HG03378 (cell line): ENCODE measurements at regions not wholly inside any gene's neighbourhood (a gene's known extent, or its start where the extent isn't known, plus 50 kb on each side); places are given as distances from the start of the nearest gene placed in this dataset.

Experiments used
- ATAC-seq: cut with Tn5 transposase; IDR thresholded peaks from one replicate; pipeline ENCODE4 v1.9.1; 2021; ENCODE audit warnings: mild to moderate bottlenecking, moderate library complexity; ENCODE audit not compliant: unreplicated experiment

DNA sequence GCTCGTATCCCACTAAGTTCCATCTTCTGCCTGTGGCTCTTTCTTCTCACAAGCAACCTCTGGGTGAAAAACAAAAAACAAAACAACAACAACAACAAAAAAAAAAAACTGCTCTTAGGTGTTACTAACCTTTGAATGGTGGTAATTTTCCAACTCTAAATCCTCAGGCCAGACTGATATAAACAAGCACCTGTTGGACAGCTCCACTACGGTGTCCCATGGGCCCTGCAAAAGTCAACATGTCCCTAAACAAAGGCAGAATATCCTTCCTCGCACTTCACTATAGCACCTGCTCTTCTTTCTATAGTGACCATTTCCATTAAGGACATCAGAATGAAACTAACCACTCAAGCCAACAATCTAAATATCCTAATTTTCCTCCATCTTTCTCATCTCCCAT lies 54.6 kb upstream of the PARM1 start:
- no peak for ATAC-seq

DNA sequence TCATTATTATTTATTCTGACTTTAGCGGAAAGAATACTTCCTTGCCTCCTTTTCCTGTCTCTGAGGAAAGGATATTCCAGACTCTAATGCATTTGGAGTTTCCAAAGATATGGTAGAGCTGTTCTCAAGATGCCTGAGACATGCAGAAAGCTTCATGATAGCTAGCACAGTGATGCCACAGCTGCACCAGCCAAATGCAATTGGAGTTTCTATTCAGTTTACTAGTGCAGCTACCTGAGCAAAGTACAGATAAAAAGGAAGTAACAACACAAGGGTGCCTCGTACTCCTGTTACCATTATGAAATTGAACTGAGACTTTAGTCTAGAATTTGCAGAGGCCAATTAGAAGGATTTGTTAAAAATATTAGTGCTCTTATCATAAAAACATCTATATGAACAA lies 57.5 kb upstream of the PARM1 start:
- no peak for ATAC-seq

DNA sequence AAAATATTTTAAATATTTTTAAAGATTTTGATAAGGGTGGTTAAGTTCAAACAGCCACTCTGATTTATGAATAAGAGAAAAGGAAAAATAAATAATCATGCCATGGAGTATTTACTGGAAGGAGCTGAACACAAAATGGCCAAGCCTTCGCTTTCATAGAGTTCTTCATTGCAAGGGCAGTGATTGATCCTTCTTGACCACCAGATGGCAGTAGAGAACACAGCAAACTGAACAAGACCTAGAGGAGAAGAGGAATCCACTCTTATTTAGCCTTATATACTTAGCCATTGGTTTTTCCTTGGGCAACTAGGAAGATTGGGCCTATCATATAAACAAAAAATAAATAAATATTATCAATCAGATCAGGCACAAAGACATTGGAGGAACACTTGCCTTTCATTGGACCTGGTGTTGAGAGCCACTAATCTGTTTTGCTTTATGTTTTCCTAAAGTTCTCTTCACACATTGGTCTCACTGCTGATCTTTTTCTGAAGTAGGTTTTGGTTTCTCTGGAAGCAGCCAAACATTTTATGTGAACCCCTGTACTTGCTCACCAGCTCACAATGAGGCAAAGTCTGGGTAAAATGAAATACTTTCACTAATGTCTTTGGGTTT lies 58.1 kb upstream of the PARM1 start:
- peak; percentile 52 for ATAC-seq

DNA sequence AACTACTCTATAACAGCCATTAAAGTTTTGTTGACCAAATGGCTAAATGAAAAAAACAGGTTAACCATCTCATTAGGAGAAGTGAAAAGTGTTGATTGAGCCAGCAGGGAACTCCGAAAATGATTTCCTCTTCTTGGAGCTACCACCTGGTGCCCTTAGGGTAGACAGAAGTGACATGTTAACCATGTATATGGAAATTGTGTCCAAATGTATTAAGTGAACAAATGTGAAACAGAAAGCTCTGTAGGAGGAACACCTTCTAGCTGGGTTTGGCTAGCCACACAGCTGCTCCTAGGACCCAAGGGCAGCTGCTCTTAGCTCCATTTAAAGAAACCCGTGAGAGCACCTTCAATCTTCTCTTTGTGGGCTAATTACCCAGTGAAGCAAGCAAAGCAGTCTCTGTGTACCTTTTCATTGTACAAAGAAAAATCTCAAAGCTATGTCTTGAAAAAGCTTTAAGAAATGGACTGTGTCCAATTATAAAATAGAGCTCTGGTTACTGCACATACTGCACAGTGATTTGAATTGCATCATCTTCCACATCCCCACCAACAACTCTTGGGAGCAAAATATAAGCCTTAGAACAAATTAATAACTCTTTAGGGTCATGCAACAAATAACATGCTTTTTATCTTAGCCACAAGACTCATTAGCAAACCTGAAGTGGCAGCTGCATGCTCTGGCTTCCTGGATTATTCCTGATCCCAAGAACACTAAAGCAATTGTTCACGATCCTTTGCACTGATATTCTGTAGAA lies 59.2 kb upstream of the PARM1 start:
- ATAC-seq = peak; percentile 96

DNA sequence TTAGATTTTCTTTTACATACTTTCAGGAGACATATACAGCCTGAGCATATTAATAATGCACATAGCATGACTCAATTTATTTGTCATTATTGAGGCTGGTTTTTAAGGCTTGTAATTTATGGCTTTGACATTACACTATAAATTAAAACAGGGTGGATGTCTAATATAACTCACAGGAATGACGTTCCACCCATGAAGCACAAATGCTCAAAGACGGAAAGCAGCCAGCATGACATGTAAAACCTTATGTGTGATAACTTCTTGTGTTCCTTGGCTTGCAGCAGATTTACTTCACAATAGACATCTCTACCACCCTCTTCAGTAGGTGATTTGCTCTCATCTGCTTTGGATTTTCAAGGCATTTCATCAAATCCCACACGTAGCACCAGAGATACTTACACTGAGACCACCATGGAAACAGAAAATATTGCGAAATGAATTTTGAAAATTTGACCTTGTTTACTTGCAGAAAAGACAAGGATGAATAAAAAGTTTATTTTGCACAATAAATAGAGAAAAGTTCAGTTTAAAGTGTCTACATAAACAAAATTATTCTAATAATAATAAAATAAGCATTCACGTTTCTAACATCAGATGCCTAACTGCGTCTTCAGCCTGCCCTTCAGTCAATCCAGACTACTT lies 64.7 kb upstream of the BTC start:
- no peak for ATAC-seq

DNA sequence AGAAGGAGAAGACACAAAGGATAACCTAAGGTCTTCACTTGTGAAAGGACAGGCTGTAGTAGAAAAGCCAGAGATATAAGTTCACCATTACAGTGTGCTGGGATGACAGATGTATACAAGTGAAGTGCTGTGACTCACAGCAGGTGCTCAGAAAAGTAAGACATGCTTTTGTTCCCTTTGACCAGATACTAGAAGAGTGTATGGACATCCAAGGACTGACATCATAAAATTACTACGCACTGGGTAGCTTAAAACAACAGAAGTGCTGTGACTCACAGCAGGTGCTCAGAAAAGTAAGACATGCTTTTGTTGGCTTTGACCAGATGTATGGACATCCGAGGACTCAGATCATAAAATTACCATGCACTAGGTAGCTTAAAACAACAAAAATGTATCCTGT lies 61.6 kb upstream of the BTC start:
- ATAC-seq = no peak

DNA sequence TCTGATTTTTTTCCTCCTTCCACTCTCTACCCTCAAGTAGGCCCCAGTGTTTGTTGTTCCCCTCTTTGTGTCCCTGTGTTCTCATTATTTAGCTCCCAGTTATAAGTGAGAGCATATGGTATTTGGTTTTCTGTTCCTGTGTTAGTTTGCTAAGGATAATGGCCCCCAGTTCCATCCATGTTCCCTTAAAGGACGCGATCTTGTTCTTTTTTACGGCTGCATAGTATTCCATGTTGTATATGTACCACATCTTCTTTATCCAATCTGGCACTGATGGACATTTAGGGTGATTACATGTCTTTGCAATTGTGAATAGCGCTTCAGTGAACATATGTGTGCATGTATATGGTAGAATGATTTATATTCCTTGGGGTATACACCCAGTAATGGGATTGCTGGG lies 54.5 kb upstream of the BTC start:
- ATAC-seq = no peak

DNA sequence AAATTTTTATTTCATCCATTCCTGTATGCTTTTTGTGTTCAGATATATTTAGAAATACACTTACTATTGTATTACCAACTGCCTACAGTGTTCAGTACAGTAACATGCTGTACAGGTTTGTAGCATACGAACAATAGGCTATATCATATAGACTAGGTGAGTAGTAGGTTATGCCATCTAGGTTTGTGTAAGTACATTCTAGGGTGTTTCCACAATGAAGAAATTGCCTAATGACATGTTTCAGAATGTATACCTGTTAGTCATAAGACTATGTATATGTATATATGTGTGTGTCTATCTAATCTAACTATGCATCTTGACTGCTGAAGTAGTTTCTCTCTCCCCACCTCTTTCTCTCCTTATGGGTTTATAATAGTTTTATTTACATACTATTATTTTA lies 51.5 kb upstream of the BTC start:
- ATAC-seq = no peak
